GM21737 (cell line): ENCODE measurements at regions not wholly inside any gene's neighbourhood (a gene's known extent, or its start where the extent isn't known, plus 50 kb on each side); places are given as distances from the start of the nearest gene placed in this dataset.

Experiments
- ATAC-seq: cut with Tn5 transposase; IDR thresholded peaks from one replicate; pipeline ENCODE4 v1.9.1; 2021; ENCODE audit warnings: mild to moderate bottlenecking, moderate library complexity; ENCODE audit not compliant: unreplicated experiment

DNA sequence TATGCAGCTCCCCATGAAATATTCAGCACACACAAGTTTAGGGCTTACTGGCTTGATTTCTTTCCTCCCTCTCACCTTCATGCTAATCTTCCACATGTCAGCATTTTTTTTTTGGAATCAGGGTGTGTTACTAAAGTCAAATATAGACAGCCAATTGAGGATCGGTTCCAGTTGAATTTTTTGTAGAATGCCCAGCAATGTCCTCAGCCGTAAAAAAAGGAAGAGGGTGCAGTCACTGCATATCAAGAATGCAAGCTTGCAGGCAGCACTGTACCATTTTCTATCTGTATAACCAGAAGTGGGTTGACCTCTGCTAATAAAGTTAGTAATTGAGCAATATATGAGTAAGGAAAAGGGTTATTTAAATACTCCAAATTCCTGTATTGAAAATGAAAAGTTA is 51.4 kb upstream of the CHMP2B start:
- no peak for ATAC-seq

DNA sequence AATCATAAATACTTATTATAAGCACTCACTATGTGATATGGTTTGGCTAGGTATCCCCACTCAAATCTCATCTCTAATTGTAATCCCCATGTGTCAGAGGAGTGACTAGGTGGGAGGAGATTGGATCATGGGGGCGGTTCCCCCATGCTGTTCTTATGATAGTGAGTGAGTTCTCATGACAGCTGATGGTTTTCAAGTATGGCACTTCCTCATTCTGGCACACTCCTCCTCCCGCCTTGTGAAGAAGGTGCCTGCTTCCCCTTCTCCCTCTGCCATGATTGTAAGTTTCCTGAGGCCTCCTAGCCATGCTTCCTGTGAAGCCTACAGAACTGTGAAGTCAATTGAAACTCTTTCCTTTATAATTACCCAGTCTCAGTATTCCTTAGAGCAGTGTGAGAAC is 53.3 kb upstream of the CHMP2B start:
- ATAC-seq = no peak

DNA sequence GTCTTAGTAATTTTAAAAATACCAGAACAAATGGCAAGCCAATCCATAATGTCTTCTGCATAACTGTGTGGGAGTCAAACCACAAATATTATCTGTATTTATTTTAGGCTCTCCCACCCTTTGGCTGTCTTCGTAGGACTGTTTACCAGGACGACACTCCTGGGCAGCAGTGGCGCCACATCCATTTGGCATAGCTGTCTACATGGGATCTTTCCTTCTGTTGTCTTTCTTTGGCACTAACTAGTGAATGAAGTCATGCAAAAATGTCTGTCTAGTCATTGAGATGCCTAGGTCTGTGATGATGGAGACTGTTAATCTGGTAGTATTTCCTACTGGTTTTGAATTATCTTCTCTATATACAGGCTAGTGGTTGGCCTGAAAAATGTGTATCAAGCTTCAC is 54.0 kb upstream of the CHMP2B start:
- ATAC-seq = no peak

DNA sequence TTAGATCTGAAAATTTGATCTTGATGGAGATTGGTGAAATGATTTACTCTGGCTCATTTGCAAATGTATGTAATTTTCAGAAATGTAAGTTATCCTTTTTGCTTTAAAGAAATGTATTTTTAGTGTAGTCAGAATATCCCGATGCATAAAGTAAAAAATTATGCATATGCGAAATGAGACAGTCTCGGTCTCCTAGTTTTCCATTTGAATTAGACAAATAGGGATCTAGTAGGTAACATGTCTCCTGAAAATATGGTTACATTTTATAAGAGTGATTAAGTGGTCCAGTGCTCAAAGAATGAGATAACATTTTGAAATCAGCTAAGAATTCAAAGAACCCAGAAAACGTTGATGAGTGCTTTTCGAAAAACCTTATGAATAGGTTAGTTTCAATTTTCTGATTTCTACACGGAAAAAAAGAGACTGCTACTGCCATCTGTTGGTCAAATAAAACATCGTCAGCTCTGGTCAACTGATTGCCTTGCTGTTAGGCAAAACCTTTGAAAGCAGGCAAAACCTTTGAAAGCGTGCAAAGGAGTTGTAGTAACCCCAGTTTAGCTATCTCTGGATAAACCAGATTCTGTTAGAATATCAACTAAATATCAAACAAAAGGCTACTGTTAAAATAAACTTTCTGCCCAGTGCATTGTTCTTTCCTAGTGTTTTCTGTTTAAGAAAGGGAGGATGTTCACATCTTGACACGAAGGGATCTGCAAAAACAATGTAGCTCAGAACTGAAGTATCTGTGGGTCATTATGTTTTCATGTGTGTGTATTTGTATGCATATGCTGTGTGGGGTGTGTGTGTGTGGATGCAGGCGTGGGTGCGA is 59.3 kb upstream of the CHMP2B start:
- peak; percentile 71 for ATAC-seq

DNA sequence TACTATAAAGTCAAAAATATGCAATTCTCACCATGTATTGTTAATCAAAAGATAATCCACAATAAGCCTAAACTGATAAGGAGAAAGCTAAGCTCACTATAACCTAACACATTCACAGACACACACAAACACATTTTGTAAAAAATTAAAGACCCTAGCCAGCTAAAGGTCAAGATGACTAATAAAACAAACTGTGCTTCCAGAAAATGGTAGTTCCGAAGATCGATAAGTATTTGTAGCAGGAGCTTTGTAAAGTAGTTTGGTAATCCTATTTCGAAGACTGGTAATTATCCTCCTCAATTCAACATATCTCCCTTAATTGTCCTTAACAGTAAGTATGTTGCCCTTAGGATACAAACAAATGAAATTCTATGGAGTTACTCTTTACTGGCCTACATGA is 62.9 kb upstream of the CHMP2B start:
- no peak for ATAC-seq

DNA sequence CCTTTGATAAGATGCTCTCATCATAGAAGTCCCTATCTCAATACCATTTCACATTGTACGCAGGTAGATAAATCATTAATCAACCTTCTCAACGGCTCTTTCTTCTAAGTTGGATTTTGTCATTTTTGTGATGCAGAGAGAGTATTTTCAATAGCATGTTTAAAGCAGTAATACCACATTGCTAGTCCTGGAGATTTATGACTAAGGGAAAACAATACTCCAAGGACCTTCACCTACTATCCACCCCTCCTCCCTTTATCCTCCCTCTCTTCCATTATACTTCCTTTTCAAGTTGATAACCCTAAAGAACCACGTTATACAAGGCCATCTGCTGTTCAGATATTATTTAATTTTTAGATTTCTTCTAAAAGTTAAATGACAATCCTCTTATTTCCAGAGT is 65.3 kb upstream of the CHMP2B start:
- no peak for ATAC-seq

DNA sequence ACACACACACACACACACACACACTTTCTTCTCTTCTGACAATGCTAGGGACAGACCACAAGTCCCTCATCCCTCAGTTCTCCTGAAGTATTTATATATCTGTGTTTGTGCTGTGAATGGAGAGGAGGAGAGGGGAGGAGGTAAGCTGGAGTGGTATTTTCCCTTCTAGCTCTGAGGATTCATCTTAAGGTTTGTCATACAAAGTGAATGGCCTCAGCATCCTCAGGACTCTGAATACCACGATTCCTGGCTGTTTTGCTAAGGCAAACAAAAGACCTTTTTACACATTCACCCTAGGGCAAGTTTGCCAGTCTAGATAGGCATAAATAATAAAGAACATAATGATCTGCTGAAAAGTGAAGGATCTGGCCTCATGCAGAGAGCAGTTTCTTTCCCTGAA is 65.7 kb upstream of the CHMP2B start:
- no peak for ATAC-seq

DNA sequence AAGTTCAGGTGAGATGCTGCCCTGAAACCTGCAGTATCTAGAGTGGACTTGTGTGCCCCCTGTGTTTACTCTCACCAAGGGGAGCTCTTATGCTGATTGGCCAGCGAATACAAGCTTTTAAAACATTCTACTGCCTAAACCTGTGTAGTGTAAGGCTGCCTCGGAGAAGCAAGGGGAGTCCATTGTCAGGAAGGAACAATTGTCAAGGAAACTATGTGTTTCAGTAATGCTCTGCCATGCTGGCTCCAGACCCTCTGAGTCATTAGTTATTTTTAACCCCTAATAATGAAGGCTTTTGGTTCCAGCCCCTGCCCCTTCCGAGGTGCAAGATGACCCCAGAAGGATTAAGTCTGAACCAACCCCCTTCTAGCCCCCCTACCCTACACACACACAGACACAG is 66.1 kb upstream of the CHMP2B start:
- ATAC-seq = no peak

DNA sequence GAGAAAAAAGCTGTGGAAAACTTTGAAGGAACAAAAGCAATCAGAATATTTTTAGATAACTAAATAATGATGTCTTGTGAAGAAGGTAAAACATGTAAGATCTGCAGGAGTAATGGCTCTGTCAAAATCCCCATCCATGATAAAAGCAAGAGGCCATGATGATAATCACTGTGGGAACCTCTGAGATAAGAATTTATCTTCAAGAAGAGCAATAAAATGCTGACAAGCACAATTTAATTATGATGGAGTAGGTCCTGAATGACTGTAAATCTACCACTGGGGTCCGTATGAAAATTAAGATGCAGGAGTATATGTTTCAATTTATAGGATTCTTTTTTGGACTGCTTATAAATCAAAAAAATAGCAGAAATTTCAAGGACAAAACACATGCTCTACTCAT is 68.3 kb upstream of the CHMP2B start:
- ATAC-seq = no peak

DNA sequence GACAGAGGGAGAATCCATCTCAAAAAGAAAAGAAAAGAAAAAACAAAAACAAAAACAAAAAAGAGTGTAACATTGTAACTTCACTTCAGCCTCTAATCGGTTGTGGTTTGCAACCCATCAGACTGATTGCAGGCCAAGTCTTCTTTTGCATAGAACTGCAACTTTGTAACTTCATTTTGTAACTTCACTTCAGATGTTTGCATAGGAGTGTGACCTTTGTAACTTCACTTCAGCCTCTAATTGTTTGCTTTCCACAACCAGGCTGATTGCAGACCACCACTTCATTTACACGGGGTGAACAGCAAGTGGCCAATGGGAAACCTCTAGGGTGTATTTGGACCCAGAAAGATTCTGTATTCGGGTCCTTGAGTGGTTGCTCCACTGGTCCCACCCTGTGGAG is 79.1 kb upstream of the CHMP2B start:
- no peak for ATAC-seq

DNA sequence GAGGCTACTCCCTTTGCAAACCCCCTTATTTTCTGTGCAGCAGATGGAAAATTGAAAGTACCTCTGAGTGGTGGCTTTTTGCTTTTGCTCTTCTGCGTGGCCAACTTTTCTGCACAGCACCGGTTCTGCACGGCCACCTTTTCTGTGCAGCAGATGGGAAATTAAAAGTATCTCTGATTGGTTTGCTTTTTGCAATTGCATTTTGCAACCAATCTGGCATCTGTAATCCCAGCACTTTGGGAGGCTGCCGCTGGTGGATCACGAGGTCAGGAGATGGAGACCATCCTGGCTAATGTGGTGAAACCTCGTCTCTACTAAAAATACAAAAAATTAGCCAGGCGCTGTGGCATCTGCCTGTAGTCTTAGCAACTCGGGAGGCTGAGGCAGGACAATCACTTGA is 79.5 kb upstream of the CHMP2B start:
- no peak for ATAC-seq

DNA sequence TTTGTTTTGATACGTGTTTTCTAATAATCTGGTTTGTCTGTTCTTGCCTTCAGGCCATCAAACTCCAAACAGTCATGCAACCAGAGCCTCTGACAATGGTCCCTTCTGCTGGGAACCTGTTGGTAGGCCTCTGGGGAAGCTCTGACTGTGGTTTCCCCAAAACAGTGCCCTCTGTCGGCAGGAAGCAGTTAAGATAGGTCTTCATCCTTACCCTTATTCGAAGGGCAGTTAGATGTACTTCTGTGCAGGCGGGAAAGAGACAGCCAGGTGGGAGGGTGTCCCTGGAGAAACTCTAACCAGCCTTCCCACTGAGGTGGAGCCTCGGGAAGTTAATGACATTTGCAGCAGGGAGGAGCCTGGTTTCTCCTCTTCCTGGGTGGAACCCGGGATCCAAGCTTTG is 81.6 kb upstream of the CHMP2B start:
- no peak for ATAC-seq

DNA sequence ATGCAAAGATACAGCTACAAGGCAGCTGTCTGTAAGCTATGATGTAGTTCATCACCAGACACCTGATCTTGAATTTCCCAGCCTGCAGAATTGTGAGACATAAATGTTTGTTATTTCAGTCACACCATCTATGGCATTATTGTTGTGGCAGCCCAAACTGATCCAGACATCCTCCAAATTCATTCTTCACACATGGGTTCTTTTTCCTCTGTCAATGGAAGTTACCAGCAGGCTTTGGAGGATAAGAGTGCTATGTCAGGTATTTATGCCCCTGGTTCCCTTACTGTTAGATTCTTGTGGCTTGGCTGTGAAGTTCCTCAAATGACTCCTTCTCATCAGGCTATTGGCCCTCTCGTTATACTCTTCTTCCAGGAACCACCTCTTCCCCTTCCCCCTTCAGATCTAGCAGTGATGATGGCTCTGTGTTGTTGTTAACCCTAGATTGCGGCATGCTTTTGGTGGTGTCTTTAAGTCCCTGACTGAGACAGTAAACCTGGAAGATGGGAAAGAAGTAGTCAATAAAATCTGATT is 91.0 kb upstream of the CHMP2B start:
- no peak for ATAC-seq

DNA sequence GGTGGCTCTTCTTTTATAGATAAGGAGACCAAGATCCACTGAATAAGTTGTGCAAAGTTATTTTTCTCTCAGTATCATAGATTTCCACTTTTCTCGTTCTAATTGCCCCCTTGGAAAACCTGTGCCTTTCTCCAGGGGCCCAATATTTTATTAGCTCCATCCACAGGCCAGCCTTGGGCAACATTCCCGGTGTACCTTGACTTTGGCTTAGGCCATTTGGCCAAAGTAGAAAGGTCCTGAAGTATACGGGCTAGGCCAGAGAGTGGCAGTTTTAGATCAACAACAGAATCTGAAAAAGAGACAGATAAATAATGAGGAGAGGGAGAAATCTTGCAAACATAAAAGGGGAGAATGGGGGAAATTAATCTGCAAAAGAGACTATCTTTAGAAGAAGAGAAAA is 91.7 kb upstream of the CHMP2B start:
- no peak for ATAC-seq

DNA sequence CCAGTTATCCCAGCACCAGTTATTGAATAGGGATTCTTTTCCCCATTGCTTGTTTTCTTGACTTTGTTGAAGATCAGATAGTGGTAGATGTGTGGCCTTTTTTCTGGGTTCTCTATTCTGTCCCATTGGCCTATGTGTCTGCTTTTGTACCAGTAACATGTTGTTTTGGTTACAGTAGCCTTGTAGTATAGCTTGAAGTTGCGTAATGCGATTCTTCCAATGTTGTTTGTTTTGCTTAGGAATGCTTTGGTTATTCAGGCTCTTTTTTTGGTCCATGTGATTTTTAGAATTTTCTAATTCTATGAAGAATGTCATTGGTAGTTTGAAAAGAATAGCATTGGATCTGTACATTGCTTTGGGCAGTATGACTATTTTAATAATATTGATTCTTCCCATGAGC is 94.3 kb upstream of the CHMP2B start:
- ATAC-seq = no peak

DNA sequence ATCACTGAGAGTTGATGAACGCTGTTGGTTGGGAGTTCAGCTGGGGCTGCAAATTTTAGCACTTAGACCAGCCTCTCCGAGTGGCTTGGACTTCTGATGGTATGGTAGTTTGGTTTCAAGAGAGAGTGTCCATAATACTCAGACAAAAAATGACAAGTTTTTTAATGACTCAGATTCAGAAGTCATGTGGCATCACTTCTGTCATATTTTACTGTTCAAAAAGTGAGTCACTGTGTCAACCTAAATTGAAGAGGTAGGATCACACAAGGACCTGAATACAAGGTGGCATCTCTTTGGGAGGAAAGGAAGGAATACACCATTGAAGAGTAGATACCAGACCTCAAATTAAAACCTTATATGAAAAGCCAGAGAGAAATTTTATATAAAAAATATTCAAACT is 99.1 kb upstream of the CHMP2B start:
- ATAC-seq = no peak

DNA sequence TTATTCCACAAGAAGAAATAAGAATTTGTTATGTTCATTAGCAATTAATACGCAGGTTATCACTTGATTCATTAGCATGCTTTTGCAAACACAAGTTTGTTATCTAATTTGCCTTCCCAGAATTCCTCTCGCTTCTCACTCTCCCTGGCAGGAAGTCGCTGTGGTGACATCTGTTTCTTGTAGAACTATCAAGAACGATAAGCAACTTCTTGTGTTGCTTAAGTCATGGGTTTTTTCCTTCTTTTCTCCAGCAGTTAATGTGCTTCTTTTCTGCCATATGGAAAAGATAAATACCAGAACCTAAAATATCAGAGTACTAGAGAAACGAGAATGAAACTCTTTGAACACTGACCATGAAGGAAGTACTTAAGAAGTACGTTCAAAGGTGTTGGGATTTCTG is 99.8 kb upstream of the CHMP2B start:
- ATAC-seq = no peak

DNA sequence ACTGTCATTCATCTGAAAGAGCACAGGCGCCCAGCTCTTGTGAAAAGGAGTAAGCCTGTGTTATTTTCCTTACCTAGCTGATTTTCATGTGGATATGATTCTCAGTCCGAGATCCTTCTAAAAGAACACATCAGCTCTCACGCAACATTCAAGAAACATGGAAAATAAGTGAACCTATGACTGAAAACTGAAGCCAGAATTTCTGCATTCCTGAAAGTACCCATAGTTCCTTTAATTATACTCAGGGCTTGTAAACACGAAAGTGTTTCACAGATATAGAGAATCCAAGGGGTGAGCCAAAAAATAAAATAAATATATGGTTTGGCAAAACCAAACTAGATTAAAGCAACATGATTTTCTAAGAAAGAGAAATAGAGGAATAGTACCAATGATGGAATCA is 100.8 kb upstream of the CHMP2B start:
- no peak for ATAC-seq

DNA sequence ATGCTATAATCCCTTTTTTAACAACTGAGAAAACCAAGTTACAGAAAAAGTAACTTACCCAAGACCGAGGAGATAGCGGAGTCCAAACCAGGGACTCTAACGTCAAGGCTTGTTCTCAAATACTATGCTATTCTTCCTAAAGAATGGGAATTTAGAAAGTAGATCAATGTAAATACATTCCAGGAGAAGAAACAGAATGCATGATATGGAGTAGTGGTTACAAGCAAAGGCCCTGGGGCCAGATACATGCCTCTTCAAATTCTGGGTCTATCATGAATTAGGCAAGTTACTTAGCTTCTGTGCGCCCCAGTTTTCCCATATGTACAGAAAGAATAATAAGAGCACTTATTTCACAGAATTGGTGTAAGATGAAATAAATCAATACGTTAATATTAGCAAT is 102.0 kb upstream of the CHMP2B start:
- ATAC-seq = no peak

DNA sequence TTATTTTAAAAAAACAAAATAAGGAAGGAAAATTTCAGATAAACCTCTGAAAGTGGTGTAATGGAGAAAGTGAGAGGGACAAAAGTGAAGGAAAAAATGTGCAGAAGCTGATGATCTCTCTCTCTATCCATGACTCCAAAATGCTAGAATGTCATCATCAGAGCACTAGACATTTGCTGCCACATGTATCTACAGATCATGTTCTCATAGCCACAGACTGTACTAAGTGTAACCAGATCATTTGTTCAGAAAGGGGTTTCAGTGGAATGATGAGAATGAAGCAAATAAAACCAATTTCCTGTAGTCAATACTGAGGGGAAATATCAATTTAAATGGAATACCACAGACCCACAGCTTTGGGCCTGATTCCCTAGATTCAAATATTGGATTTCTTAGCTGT is 104.3 kb upstream of the CHMP2B start:
- ATAC-seq = no peak

DNA sequence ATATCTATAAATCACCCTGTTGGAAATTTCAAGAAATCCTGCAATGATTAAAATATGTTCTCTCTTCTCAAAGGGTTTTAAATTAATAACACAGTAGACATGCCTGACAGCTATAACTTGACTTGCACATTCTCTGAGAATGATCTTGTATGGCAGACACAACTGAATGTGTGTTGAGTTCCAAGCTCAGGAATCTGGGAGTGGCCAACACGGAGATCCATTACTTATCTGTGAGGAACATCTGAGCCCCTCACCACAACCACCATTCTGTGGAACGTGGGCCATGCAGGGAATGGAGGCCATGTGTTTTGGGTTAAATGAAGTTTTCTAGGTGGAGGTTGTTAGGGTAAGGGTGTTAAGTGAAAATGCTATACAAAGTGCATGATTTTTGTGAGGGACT is 105.3 kb upstream of the CHMP2B start:
- no peak for ATAC-seq

DNA sequence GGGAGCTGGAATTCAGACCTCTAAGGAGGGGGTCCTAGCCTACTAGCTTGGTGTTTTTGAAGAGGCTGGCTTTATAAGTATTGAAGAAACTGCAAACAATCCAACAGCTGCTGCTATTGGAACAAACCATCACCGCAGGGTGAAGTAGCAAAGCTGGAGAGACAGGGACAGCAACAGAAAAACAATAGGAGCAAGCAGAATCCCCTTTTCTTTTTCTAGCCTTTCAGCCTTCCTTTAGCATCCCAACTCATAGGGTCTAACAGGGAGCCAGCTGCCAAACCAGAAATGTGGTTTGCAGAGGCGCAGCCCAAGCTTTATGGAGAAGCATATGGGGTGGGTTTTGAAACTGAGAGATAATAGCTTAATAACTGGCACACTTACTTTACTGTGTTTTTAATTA is 106.2 kb upstream of the CHMP2B start:
- ATAC-seq = no peak

DNA sequence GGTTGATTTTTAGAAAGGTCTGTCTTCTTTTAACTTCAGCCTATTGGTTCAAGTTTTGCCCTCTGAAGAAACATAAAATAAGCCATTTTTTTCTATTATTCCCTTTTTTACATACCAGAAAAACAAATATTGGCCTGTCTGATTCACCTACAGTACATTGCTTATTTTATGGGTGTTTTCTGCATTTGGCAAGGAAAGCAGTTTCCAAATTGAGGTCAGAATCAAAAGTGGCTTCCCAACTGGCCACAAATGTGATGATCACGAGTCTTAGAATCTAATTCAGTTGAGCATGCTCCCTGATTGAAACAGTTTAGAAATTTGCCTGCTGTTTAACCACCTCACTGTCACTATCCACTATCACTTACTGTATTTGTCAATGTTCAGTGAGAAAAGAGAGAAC is 106.9 kb upstream of the CHMP2B start:
- no peak for ATAC-seq
